Amniotic epithelial cell (primary cell): ENCODE measurements at regions not wholly inside any gene's neighbourhood (a gene's known extent, or its start where the extent isn't known, plus 50 kb on each side); places are given as distances from the start of the nearest gene placed in this dataset.

ENCODE experiments used
- DNase-seq: peaks from one replicate; pipeline ENCODE4 v3.0.0-alpha.2; 2010; ENCODE audit warnings: low read depth

- no peak for DNase-seq
These were observed 476.9 kb downstream of the PDHA2 start for GRCh38 chr4:96316776-96317175.

GRCh38 chr4:96317891-96318290, 478.0 kb downstream of the PDHA2 start:
- no peak for DNase-seq

GRCh38 chr4:96326846-96327245, 487.0 kb downstream of the PDHA2 start:
- DNase-seq = no peak

GRCh38 chr4:96342196-96342595, 502.3 kb downstream of the PDHA2 start:
- DNase-seq = peak; percentile 10

GRCh38 chr4:96342790-96343455, 503.0 kb downstream of the PDHA2 start:
- DNase-seq = no peak

- DNase-seq = no peak
These were observed 503.9 kb downstream of the PDHA2 start for GRCh38 chr4:96343836-96344235.

- no peak for DNase-seq
These were observed 507.7 kb downstream of the PDHA2 start for GRCh38 chr4:96347582-96347981.

- peak; percentile 77 for DNase-seq
These were observed 512.2 kb downstream of the PDHA2 start for GRCh38 chr4:96352051-96352517.

GRCh38 chr4:96354036-96354712, 514.3 kb downstream of the PDHA2 start:
- DNase-seq = peak; percentile 70

- no peak for DNase-seq
These were observed 515.5 kb downstream of the PDHA2 start for GRCh38 chr4:96355414-96355813.

GRCh38 chr4:96356591-96357370, 516.9 kb downstream of the PDHA2 start:
- DNase-seq = peak; percentile 27

- DNase-seq = no peak
These were observed 526.7 kb downstream of the PDHA2 start for GRCh38 chr4:96366632-96367031.

- DNase-seq = peak; percentile 7
These were observed 535.5 kb downstream of the PDHA2 start for GRCh38 chr4:96375367-96375766.

- DNase-seq = peak; percentile 6
These were observed 539.6 kb downstream of the PDHA2 start for GRCh38 chr4:96379524-96379923.

GRCh38 chr4:96380106-96380505, 540.2 kb downstream of the PDHA2 start:
- no peak for DNase-seq

- DNase-seq = no peak
These were observed 543.5 kb downstream of the PDHA2 start for GRCh38 chr4:96383349-96383748.

GRCh38 chr4:96389770-96390169, 549.9 kb downstream of the PDHA2 start:
- no peak for DNase-seq

- DNase-seq = no peak
These were observed 550.5 kb downstream of the PDHA2 start for GRCh38 chr4:96390404-96390803.

GRCh38 chr4:96395747-96396146, 555.9 kb downstream of the PDHA2 start:
- DNase-seq = no peak

GRCh38 chr4:96406742-96407141, 566.8 kb downstream of the PDHA2 start:
- DNase-seq = no peak

GRCh38 chr4:96407225-96407624, 567.3 kb downstream of the PDHA2 start:
- no peak for DNase-seq

- peak; percentile 23 for DNase-seq
These were observed 568.0 kb downstream of the PDHA2 start for GRCh38 chr4:96407738-96408463.
